ENCODE measurements at regions not wholly inside any gene's neighbourhood (a gene's known extent, or its start where the extent isn't known, plus 50 kb on each side); places are given as distances from the start of the nearest gene placed in this dataset.

DNA sequence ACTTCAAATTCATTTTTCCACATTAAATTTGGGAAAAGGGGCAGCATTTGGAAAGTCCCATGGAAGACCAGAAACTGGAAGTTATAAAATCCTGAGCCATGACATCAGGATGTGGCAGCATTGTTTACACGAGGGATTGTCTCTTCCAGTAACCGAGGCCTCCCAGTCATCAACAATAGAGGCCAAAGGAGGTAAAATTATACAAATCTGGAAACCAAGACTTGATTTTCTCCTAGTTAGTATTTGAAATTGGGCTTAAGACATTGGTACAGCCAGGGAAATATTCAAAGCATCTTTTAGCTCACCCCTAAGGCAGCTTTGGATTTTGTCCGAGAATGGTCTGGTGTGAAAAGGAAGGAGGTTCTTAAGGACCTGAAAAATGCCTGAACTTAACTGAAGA is 251.6 kb upstream of the FOXF1 start:
- TF ChIP-seq, protein P1, sequence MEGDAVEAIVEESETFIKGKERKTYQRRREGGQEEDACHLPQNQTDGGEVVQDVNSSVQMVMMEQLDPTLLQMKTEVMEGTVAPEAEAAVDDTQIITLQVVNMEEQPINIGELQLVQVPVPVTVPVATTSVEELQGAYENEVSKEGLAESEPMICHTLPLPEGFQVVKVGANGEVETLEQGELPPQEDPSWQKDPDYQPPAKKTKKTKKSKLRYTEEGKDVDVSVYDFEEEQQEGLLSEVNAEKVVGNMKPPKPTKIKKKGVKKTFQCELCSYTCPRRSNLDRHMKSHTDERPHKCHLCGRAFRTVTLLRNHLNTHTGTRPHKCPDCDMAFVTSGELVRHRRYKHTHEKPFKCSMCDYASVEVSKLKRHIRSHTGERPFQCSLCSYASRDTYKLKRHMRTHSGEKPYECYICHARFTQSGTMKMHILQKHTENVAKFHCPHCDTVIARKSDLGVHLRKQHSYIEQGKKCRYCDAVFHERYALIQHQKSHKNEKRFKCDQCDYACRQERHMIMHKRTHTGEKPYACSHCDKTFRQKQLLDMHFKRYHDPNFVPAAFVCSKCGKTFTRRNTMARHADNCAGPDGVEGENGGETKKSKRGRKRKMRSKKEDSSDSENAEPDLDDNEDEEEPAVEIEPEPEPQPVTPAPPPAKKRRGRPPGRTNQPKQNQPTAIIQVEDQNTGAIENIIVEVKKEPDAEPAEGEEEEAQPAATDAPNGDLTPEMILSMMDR (conservative IDR thresholded peaks at IDR 0.05): no peak
- TF ChIP-seq EZH2 (IDR thresholded peaks at IDR 0.05; ENCODE audit: low read depth): no peak

All from PC-9 (cell line).